ENCODE measurements at regions not wholly inside any gene's neighbourhood (a gene's known extent, or its start where the extent isn't known, plus 50 kb on each side); places are given as distances from the start of the nearest gene placed in this dataset.

- TF ChIP-seq L3MBTL2 (conservative IDR thresholded peaks at IDR 0.05) (no peak), BHLHE40 (IDR thresholded peaks at IDR 0.05; ENCODE audit: borderline replicate concordance) (no peak), ELF4 (IDR thresholded peaks at IDR 0.05) (no peak), SP1 (IDR thresholded peaks at IDR 0.05) (no peak), HDGF (IDR thresholded peaks at IDR 0.05; ENCODE audit: borderline replicate concordance) (no peak), NFRKB (IDR thresholded peaks at IDR 0.05) (no peak), FOXA1 (IDR thresholded peaks at IDR 0.05) (no peak), TARDBP (IDR thresholded peaks at IDR 0.05) (no peak), LEF1 (IDR thresholded peaks at IDR 0.05; ENCODE audit: borderline replicate concordance) (no peak), SUZ12 (IDR thresholded peaks at IDR 0.05) (no peak), CTBP1 (IDR thresholded peaks at IDR 0.05; ENCODE audit: borderline replicate concordance) (no peak)
These were observed 455.8 kb upstream of the MAF start for GRCh38 chr16:80056324-80056723.
